Testis (tissue), 2 donors: ENCODE measurements at regions not wholly inside any gene's neighbourhood (a gene's known extent, or its start where the extent isn't known, plus 50 kb on each side); places are given as distances from the start of the nearest gene placed in this dataset.
"Not testable (repeated sequence)": the region's sequence is repeated elsewhere in the genome, so short reads cannot be mapped to it uniquely, and the experiment has no call there.

Experiments
- CTCF ChIP-seq, 3 experiments: fragments of 450-650 bp in 2 of 3; fragments of 200-600 bp in 1 of 3; sonication (generic) in 1 of 3; IDR thresholded peaks; one replicate each; pipeline ENCODE4 v1.5.1; 2016 to 2019; ENCODE audit warnings: antibody characterized with exemption in 3 of 3, mild to moderate bottlenecking in 2 of 3, moderate library complexity in 1 of 3
- POLR2A ChIP-seq: fragments of 450-650 bp; IDR thresholded peaks from one replicate; pipeline ENCODE4 v1.6.1; 2017; ENCODE audit warnings: antibody characterized with exemption, mild to moderate bottlenecking, moderate library complexity

DNA sequence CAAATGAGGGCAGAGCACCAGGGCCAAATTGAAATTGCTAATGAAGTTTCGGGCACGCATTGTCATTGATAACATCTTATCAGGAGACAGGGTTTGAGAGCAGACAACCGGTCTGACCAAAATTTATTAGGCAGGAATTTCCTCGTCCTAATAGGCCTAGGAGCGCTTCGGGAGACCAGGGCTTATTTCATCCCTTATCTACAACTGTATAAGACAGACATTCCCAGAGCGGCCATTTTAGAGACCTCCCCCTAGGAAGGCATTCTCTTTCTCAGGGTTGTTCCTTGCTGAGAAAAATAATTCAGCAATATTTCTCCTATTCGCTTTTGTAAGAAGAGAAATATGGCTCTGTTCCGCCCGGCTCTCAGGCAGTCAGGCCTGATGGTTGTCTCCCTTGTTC lies 219.4 kb downstream of the SNRPN start:
- TF ChIP-seq CTCF (IDR thresholded peaks at IDR 0.05); POLR2A: not testable (repeated sequence)
